Hippocampal formation (tissue), 2 donors: ENCODE measurements at regions not wholly inside any gene's neighbourhood (a gene's known extent, or its start where the extent isn't known, plus 50 kb on each side); places are given as distances from the start of the nearest gene placed in this dataset.
"Not testable (repeated sequence)": the region's sequence is repeated elsewhere in the genome, so short reads cannot be mapped to it uniquely, and the experiment has no call there.

ENCODE experiments used
- DNase-seq, 2 donors: peaks; one replicate each; lab custom pipeline; 2025; lab: John Stamatoyannopoulos, UW

- DNase-seq = no peak
These were observed 108.4 kb downstream of the KLF5 start for GRCh38 chr13:73167028-73167820.

GRCh38 chr13:73166204-73166603 is 107.4 kb downstream of the KLF5 start:
- DNase-seq = no peak

GRCh38 chr13:73162912-73163911 is 104.4 kb downstream of the KLF5 start:
- no peak for DNase-seq

DNA sequence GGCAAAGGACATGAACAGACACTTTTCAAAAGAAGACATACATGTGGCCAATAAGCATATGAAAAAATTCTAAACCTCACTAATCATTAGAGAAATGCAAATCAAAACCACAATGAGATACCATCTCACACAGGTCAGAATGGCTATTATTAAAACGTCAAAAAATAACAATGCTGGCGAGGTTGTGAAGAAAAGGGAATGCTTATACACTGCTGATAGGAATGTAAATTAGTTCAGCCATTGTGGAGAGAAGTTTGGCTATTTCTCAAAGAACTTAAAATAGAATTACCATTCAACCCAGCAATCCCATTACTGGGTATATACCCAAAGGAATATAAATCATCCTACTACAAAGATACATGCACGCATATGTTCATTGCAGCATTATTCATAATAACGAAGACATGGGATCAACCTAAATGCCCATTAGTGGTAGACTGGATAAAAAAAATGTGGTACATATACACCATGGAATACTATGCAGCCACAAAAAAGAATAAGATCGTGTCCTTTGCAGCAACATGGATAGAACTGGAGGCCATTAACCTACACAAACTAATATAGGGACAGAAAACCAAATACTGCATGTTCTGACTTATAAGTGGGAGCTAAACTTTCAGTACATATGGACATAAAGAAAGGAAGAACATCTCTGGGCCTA is 101.7 kb downstream of the KLF5 start:
- not testable (repeated sequence) for DNase-seq

DNA sequence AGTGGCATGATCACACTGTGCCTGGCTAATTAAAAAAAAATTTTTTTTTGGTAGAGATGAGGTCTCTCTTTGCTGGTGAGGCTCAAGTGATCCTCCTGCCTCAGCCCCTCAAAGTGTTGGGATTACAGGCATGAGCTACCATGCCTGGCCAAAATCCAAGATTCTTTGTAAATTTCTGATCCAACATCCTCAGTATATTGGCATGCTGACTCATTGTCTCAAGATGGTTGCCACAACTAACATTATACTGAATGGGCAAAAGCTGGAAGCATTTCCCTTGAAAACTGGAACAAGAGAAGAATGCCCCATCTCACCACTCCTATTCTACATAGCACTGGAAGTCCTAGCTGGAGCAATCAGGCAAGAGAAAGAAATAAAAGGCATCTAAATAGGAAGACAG is 100.0 kb downstream of the KLF5 start:
- no peak for DNase-seq

DNA sequence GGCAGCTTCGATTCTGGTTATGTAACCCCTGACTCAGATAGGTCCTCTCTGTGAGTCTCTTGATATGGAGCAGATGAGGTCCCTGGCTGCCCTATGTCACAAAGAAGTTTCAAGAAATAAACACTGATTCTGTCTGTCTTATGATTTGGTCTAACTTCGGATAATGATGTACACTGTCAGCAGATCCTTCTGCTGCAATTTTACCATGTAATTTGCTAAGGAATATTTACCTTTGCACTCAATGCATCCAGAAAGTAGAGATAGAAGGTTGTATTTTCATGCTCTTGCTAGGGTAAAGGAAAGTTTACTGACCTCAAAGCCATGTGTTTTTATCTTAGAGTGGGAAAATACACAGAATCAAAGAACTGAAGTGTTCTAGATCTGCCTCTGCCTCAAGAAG is 98.2 kb downstream of the KLF5 start:
- no peak for DNase-seq

DNA sequence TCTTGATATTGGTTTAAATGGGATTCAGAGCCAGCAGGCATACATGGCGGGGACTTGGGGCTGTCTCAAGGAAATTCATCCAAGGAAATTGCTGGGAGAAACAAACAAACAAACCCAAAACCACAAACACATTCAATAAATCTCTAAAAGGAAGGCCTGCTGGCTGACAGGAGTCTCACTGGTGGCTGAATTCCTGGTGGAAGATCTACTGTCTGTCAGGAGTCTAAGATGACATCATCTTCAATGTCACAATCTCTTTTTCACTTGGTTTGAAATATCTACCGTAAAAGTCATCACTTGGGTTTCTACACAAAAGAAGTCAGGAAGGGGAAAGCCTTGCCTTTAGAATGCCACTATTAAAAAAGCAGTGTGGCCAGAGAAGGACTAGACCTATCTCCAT is 87.9 kb downstream of the KLF5 start:
- no peak for DNase-seq

DNA sequence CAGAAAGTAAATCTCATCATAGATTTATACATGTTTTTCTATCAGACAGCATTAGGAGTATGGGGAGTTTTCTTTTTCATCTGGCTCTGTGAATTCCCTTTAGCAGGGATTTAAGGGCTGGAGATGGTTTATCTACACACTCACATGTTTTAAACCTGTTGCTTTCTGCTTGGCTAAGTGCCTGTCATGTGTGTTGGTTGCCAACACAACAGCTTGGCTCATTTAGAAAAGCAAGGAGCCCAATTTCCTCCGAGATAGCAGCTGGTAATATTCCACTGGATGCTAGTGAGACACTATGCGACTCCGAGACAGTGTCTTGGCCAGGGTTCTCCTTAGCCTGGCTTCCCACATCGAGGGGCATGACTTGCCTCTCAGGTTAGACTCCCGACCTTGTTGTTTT is 83.3 kb downstream of the KLF5 start:
- no peak for DNase-seq

- no peak for DNase-seq
These were observed 82.5 kb downstream of the KLF5 start for GRCh38 chr13:73141292-73141771.

- DNase-seq = no peak
These were observed 82.0 kb downstream of the KLF5 start for GRCh38 chr13:73140801-73141200.

DNA sequence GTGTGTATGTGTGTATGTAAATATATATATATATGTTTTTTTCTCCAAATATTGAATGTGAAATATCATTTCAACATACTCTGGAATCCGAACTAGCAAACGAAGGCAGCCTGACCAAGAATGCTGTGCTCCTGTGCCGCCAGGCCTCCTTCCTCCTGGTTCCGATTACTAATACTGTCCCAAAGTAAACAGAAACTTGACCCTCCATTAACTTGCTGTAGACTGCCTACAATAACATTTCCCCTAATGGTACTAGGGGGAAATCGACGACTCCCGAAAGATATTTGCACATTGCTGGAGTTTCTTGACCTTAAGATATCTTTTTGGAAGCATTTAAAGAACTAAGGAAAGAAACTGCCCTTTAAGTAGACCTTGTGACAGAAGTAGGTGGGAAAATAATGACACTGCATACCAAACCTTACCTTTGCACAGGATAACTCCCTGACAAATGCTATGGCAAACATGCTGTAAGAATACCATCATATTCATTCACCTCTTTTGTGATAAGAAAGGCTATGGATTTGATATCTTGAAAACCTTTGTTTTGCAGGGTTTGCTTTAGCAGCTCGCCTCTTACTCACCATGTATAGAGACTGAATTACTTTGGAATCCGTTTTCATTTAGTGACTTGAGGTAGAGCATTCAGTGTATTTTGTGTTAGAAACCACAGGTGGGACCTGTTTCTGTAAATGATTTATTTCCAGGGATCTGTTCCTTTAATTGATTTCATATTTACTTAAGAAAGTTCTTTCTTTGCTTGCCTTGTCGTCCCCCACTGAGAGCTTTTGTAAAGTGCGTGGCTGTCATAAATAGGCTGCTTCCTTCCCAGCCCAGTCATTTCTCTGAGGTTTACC is 80.1 kb downstream of the KLF5 start:
- DNase-seq = no peak

DNA sequence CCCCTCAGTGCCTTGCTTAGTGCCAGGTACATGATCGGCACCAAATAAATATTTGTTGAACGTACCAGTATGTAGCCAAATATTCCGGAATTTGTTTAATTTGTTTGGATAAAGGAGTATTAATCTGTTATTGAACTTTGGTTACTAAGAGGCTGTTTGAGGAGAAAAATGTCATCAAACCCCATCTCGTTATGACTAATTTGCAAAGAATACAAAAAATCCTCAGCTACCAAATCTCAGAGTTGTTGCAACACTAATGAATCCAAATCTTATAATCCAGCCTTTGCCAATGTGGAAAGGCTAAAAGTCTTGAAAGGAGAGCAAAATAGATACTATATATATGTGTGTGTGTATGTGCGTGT is 79.5 kb downstream of the KLF5 start:
- DNase-seq = no peak

DNA sequence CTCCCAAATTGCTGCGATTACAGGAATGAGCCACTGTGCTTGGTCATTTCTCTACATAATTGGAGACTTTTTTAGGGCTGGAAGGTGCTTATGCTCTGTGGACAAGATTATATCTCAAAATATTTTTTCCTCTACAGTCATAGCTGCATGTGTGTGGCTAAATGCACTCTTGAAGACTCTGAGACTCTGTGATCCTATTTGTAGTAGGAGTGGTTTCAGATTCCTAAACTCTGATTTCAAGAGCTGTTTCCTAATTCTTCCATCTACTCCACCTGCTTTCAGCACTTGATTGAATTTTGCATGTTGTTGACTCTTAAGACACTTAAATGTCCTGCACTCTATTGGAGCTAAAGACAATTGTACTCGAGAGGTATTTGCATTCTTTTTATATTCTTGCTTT is 78.0 kb downstream of the KLF5 start:
- no peak for DNase-seq

- no peak for DNase-seq
These were observed 74.7 kb downstream of the KLF5 start for GRCh38 chr13:73133531-73133930.

DNA sequence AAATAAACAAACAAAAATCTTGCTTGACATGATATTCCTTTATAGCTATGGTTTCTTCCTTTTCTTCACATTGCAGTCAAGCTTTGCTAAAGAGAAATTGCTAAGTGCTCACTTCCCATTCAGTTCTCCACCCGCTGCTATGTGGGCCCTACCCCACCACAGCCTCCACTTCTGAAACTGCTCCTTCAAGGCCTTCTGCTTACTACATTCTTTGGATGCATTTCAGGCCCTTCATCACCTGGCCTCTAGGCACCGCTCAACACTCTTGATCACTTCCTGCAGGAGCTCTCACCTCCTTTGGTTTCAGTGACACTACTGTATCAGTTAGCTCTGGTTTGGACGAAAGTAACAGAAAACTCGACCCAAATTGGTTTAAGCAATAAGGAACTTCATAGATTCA is 72.4 kb downstream of the KLF5 start:
- no peak for DNase-seq

GRCh38 chr13:73129023-73129422 is 70.2 kb downstream of the KLF5 start:
- DNase-seq = no peak
